PC-9 (cell line): ENCODE measurements at regions not wholly inside any gene's neighbourhood (a gene's known extent, or its start where the extent isn't known, plus 50 kb on each side); places are given as distances from the start of the nearest gene placed in this dataset.

Experiments
- BruUV-seq: library from RNA; stranded (reverse); fragments of 400-500 nt; replicated peaks from 2 replicates; lab custom pipeline; 2021; lab: Mats Ljungman, UMichigan
- CTCF ChIA-PET: fragments of 300-600 bp; sonication (Branson Sonifier 250); formaldehyde crosslinking; loops from one replicate; lab custom pipeline; 2022; ENCODE audit warnings: antibody characterized with exemption; lab: Charles Lee
- POLR2A ChIA-PET: fragments of 300-600 bp; sonication (Branson Sonifier 250); formaldehyde crosslinking; loops from one replicate; lab custom pipeline; 2022; ENCODE audit warnings: antibody characterized with exemption; ENCODE audit not compliant: unreplicated experiment; lab: Charles Lee
- DNase-seq, 2 experiments: peaks; one replicate each; pipeline versions ENCODE4 v3.0.0 to v3.0.0-alpha.2; 2015 to 2022; ENCODE audit warnings: mixed read lengths in 1 of 2
- H2AFZ ChIP-seq: fragments of 200-600 bp; sonication (generic); 2 replicates; pipeline ENCODE4 v1.8.1; 2017; ENCODE audit warnings: antibody characterized with exemption
- H3F3A ChIP-seq: fragments of 200-600 bp; sonication (generic); 2 replicates; pipeline ENCODE4 v1.8.1; 2017; ENCODE audit warnings: antibody characterized with exemption, mild to moderate bottlenecking, low read depth; ENCODE audit not compliant: insufficient read depth
- H3K27ac ChIP-seq: fragments of 200-600 bp; sonication (generic); 2 replicates; pipeline ENCODE4 v1.6.1; 2016; ENCODE audit warnings: mixed run types
- H3K27me3 ChIP-seq: fragments of 200-600 bp; sonication (generic); 2 replicates; pipeline ENCODE4 v1.6.1; 2016; ENCODE audit warnings: low read depth, mixed run types; ENCODE audit not compliant: insufficient read depth
- H3K36me3 ChIP-seq: fragments of 200-600 bp; sonication (generic); 2 replicates; pipeline ENCODE4 v1.6.1; 2016; ENCODE audit warnings: low read depth, mixed run types
- H3K4me1 ChIP-seq: fragments of 200-600 bp; sonication (generic); replicated peaks from 2 replicates; pipeline ENCODE4 v1.6.1; 2016; ENCODE audit warnings: mixed run types; ENCODE audit not compliant: insufficient read depth
- H3K4me2 ChIP-seq: fragments of 200-600 bp; sonication (generic); 2 replicates; pipeline ENCODE4 v1.6.1; 2017; ENCODE audit warnings: mixed run types
- H3K4me3 ChIP-seq: fragments of 200-600 bp; sonication (generic); 2 replicates; pipeline ENCODE4 v1.6.1; 2016; ENCODE audit warnings: mixed run types
- H3K79me2 ChIP-seq: fragments of 200-600 bp; sonication (generic); 2 replicates; pipeline ENCODE4 v1.6.1; 2017; ENCODE audit warnings: low read depth, mixed run types
- H3K9me2 ChIP-seq: fragments of 200-600 bp; sonication (generic); 2 replicates; pipeline ENCODE4 v1.8.1; 2017; ENCODE audit warnings: mild to moderate bottlenecking; ENCODE audit not compliant: insufficient read depth
- H3K9me3 ChIP-seq: fragments of 200-600 bp; sonication (generic); 2 replicates; pipeline ENCODE4 v1.8.1; 2016; ENCODE audit warnings: low read depth; ENCODE audit not compliant: insufficient read depth
- H4K20me1 ChIP-seq: fragments of 200-600 bp; sonication (generic); 2 replicates; pipeline ENCODE4 v1.8.1; 2017; ENCODE audit not compliant: insufficient read depth
- EZH2 ChIP-seq: fragments of 200-600 bp; sonication (generic); IDR thresholded peaks from 2 replicates; pipeline ENCODE4 v1.8.0; 2017; ENCODE audit warnings: antibody characterized with exemption, low read depth
- intact Hi-C: fragments of 100-400 bp; cut with micrococcal nuclease; formaldehyde crosslinking; loops from one replicate; pipeline ENCODE4 v1.10.0; 2022; ENCODE audit not compliant: unreplicated experiment
- TF ChIP-seq, protein P1 (sequence below): fragments of 200-600 bp; sonication (generic); conservative IDR thresholded peaks from 2 replicates; pipeline ENCODE4 v1.6.1; 2017; ENCODE audit warnings: mixed run types, antibody characterized with exemption, mild to moderate bottlenecking, moderate library complexity

DNA sequence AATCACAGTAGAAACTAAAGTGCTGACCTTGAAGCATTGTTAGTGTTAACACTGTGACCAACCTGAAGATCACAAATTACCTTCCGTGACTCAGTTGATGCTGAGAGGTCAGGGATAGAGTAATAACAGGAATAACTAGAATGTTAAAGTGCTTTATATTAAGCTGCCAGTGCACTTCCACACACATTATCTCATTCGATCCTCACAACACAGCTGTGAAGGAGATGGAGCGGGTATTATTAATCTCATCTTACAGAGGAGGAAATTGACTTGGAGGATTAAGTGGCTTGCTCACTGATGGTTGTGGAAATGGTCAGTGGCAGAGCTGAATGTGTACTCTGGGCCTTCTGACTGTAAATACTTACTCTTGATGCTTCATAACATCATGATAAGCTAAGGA, 252.5 kb upstream of the DMRT1 start:
- ChIA-PET CTCF (no interaction called here), POLR2A (no interaction called here)
- TF ChIP-seq EZH2, result no peak
- TF ChIP-seq, protein P1, sequence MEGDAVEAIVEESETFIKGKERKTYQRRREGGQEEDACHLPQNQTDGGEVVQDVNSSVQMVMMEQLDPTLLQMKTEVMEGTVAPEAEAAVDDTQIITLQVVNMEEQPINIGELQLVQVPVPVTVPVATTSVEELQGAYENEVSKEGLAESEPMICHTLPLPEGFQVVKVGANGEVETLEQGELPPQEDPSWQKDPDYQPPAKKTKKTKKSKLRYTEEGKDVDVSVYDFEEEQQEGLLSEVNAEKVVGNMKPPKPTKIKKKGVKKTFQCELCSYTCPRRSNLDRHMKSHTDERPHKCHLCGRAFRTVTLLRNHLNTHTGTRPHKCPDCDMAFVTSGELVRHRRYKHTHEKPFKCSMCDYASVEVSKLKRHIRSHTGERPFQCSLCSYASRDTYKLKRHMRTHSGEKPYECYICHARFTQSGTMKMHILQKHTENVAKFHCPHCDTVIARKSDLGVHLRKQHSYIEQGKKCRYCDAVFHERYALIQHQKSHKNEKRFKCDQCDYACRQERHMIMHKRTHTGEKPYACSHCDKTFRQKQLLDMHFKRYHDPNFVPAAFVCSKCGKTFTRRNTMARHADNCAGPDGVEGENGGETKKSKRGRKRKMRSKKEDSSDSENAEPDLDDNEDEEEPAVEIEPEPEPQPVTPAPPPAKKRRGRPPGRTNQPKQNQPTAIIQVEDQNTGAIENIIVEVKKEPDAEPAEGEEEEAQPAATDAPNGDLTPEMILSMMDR, result no peak
- Histone ChIP-seq H3K27ac (no peak overlapping the region), H3K27me3 (no peaks in the 10 kb centered on the region), H4K20me1 (no peaks in the 10 kb centered on the region), H3F3A (no peaks in the 10 kb centered on the region), H3K4me2 (no peak overlapping the region), H3K9me2 (no peaks in the 10 kb centered on the region), H3K4me3 (no peak overlapping the region), H3K79me2 (no peaks in the 10 kb centered on the region), H3K4me1 (peaks cover 14% of the 10 kb centered on the region; the same call in 1 of the 2 replicates), H3K36me3 (no peaks in the 10 kb centered on the region), H3K9me3 (no peaks in the 10 kb centered on the region), H2AFZ (no peak overlapping the region)
- intact Hi-C loops, result no loop called here
- DNase-seq, result no peak
- BruUV-seq, result no TSS peak

DNA sequence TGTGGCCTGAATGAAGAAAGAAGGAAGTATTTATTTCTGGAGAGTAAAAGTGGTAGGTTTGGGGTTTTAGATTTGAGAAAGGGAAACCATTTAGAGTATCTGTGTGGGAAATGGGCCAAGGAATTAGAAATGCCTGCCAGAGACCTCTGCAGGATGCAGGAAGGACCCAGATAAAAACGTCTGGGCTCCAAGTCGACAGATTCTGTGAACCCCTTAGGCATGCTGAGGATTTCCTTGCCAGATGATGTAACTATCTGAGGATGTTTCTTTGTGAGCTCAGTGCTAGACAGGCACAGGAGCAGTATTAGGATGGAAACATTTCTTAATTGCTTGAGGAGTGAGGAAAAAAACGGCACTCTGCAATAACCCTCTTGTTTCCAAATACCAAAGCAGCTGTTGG, 251.8 kb upstream of the DMRT1 start:
- H3K36me3 ChIP-seq, result no peaks in the 10 kb centered on the region
- H3K4me1 ChIP-seq, result peaks cover 14% of the 10 kb centered on the region; the same call in 1 of the 2 replicates
- H2AFZ ChIP-seq, result 0 out of 2 replicates have a peak overlapping the region, but pooled peaks have one; percentile 52
- DNase-seq, result no peak
- no peaks in the 10 kb centered on the region for H4K20me1 ChIP-seq
- TF ChIP-seq EZH2, result no peak
- TF ChIP-seq, protein P1, result no peak
- H3K79me2 ChIP-seq, result no peaks in the 10 kb centered on the region
- H3K4me2 ChIP-seq, result peak overlapping the region; percentile 19; the same call in 1 of the 2 replicates
- no peaks in the 10 kb centered on the region for H3K9me2 ChIP-seq
- H3K4me3 ChIP-seq, result no peak overlapping the region
- H3K27ac ChIP-seq, result peak overlapping the region; percentile 47
- no peaks in the 10 kb centered on the region for H3K27me3 ChIP-seq
- no peaks in the 10 kb centered on the region for H3F3A ChIP-seq
- no TSS peak for BruUV-seq
- CTCF ChIA-PET, result no interaction called here
- POLR2A ChIA-PET, result interaction anchor here (0.7 kb wide), 1 partner anchor 131 kb away, joined by 15 read pairs; no protein-coding TSS in a partner anchor
- no peaks in the 10 kb centered on the region for H3K9me3 ChIP-seq
- intact Hi-C loops, result no loop called here

DNA sequence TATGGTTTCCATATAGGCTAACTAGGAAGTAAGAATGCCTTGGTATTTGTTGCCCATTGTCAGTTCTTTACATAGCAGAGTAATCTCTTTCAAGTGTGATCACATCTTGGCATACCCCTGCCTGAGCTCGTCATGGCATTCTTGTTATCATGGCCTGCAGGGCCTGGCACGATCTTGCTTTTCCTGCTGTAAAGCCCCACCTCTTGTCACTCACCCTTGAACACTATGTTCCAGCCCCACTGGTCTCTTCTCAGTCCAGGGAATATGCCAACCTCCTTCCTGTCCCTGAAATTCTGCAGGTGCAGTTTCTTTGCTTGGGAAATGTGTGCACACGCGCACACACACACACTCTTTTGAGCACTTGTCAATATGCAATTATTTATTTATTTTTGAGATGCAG, 250.2 kb upstream of the DMRT1 start:
- intact Hi-C loops, result no loop called here
- no TSS peak for BruUV-seq
- no peak overlapping the region for H3K4me2 ChIP-seq
- H3K36me3 ChIP-seq, result no peaks in the 10 kb centered on the region
- H3K27ac ChIP-seq, result no peak overlapping the region
- H3F3A ChIP-seq, result no peaks in the 10 kb centered on the region
- no peaks in the 10 kb centered on the region for H3K27me3 ChIP-seq
- no peaks in the 10 kb centered on the region for H3K9me2 ChIP-seq
- TF ChIP-seq, protein P1, result no peak
- TF ChIP-seq EZH2, result no peak
- H3K9me3 ChIP-seq, result no peaks in the 10 kb centered on the region
- H3K79me2 ChIP-seq, result no peaks in the 10 kb centered on the region
- no peak overlapping the region for H2AFZ ChIP-seq
- H3K4me1 ChIP-seq, result peaks cover 14% of the 10 kb centered on the region; the same call in 1 of the 2 replicates
- DNase-seq, result peak; percentile 52 to 55
- POLR2A ChIA-PET, result no interaction called here
- no peak overlapping the region for H3K4me3 ChIP-seq
- CTCF ChIA-PET, result no interaction called here
- no peaks in the 10 kb centered on the region for H4K20me1 ChIP-seq
